SH-SY5Y (cell line): ENCODE measurements at regions not wholly inside any gene's neighbourhood (a gene's known extent, or its start where the extent isn't known, plus 50 kb on each side); places are given as distances from the start of the nearest gene placed in this dataset.

ENCODE experiments used
- GATA2 ChIP-seq: IDR thresholded peaks from 2 replicates; pipeline ENCODE4 v1.6.1; 2011; ENCODE audit warnings: mild to moderate bottlenecking, low read depth, low read length
- GATA3 ChIP-seq: IDR thresholded peaks from 2 replicates; pipeline ENCODE4 v1.6.1; 2011; ENCODE audit warnings: low read depth, mild to moderate bottlenecking, low read length, moderate library complexity

GRCh38 chr1:229093609-229094336, 177.1 kb upstream of the RAB4A start:
- no peak for TF ChIP-seq GATA3
- no peak for TF ChIP-seq GATA2
